ENCODE measurements at regions not wholly inside any gene's neighbourhood (a gene's known extent, or its start where the extent isn't known, plus 50 kb on each side); places are given as distances from the start of the nearest gene placed in this dataset.

DNA sequence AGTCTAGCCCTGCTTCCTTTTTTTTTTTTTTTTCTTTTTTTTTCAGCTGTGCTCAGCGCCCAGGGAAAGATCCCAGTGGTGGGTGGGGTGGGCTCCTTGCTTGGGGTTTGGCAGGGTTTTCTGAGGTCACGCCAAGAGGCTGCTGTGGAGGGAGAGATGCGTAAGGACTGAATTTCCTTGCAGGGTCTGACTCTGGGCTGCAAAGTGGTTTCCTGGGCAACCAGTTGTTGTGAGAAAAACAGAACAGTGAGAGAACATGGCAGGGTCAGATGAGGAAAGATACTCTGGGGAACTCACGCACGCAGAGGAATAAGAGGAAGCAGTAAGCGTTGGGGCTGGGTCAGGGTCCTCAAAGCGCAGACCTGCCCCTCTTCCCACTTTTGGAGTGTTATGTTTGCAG lies 119.5 kb downstream of the IRF8 start:
- no peak for DNase-seq (ENCODE audit: low spot score)

DNA sequence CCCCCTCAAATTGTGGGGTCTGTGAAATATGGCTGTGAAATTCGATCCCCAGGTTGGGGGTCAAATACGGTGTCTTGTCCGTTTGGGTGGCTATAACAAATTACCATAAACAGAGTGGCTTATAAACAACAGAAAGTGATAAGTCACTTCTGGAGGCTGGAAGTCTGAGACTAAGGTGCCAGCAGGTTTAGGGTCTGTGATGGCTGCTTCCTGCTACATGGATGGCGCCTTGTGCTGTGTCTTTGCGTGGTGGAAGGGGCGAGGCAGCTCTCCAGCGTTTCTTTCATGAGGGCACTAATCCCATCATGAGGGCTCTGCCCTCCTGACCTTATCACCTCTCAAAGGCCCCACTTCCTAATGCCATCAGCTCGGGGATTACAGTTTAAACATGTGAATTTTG lies 120.0 kb downstream of the IRF8 start:
- no peak for DNase-seq (ENCODE audit: low spot score)

DNA sequence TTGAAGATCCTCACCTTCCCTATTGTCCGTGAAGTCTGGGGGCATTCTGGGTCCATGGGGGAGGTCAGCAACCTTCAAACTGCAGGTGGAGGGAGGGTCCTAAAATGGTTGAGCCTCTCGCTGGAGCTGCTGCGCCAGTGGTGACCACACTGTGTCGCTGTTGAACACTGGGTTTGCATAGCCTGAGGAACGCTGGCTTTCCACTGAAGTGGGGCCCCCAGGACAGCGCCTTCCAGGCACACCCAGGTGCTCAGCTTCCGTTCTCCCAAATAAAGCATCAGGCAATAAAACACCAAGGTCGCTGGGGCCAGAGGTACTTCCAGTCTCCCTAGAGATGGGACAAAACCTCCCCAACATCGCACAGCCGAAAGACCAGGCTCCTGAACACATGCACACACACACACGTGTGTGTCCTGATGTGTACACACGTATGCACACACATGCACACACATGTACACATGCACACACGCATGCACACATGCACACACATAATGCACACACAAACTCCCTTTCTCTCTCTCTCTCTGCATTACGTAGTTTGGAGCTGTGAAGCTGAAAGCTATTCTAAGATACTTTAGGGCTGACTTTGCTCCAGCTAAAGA lies 120.6 kb downstream of the IRF8 start:
- no peak for DNase-seq (ENCODE audit: low spot score)

DNA sequence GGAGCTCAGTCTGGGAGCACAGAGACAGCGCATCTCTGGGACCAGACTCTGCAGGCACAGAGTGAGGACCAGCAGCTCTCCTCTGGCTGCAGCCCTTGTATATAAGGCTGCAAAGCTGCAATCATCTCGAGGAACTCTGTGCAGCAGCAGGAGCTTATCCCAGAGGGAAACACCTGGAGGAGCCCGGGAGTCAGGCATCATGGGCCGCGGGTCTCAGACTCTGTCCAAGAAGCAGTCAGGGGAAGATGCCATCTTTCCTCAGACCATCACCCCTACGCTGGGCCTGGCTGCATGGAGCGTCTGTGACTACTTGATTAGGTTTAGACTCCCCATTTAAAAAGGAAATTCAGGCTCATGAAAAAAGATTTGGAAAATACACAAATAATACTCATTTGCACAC lies 122.0 kb downstream of the IRF8 start:
- no peak for DNase-seq (ENCODE audit: low spot score)

DNA sequence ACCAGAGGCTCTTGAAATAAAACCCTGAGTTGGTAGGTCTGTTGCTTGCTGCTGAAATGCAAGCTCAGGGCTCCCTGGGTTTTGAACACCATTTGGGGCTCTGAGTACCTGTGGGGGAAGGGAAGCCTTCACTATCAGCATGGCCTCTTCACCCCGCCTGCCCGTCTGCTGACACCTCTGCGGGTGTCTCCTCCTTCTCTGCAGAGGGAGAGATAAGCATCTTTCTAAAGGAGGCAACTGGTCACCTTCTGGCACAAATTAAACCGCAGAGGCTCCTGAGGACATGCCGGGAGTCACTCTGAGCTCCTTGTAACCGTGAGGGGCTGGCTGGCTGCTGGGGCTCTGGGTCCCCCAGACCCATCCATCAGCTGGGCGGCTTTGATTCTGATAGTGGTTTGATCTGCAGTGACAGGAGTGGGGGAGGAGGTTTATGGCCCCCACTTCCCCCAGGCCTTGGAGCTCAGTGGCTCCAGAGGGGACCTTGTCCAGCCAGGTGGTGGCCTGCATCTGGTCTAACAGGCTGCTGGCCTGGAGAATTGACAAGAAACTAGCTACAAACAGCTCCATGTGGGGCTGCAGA lies 123.5 kb downstream of the IRF8 start:
- DNase-seq (ENCODE audit: low spot score) = no peak

DNA sequence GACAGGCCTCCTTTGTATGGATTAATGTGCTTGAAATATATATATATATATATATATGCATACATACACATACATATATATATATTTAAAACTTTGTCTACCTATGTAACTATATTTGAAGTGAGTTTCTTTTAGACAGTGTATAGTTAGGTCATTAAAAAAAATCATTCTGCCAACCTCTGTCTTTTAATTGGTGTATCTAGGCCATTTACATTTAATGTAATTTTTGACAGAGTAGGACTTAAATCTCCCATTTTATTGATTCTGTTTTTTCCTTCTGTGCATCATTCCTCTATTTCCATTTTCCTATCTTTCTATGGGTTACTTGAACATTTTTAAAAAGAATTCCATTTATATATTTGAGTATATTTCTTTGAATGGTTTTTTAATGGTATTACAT lies 125.2 kb downstream of the IRF8 start:
- no peak for DNase-seq (ENCODE audit: low spot score)

DNA sequence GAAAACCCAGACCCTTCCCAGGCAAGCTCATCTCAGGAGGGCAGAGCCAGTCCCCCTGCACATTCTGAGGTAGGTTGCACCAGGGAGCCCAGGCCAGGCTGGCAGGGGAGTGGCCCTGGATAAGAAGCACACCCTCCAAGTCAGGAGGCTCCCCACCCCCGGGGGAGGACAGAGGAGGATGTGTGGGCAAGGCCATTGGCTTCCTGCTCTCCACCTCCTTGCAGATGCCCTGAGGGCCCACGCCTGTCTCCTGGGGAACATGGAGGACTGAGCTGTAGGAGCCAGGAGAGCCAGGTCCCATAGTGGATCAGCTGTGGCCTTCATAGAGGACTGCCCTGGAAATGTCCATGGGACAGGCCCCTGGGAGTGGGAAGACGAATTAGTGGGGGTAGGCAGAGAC lies 126.7 kb downstream of the IRF8 start:
- DNase-seq (ENCODE audit: low spot score) = no peak

DNA sequence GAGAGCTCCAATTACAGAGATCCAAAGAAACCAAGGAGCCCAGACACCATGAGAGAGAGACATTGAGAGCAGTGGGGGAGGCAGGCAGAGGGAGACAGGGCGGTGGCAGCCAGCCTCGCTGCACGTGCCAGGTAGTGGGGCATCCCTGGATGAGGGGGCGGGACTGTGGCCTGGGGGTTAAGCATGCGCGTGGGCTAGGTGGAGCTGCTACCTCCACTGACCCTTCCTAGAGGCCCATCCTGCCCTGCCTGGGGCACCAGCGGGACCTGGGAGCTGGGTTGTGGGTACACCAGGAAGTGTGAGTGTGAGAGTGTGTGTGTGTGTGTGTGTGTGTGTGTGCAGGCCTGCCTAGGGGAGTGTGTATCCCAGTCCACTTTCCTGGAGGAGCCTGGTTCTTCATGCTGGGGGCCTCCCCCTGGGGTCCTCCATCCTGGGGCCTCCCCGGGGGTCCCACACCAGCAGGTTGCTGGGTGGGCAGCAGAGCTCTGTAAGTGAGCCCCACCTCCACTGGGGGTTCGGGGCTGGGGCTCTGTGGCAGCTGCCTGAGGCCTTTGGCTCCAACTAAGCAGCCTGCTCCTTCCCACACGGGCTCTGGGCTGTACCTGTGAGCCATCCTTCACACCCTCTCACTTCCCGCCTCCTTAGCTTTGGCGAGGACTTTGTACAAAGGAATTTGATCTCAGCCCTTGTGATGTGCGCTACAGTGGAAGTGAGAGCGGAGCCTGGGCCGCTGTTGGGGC lies 127.4 kb downstream of the IRF8 start:
- DNase-seq (ENCODE audit: low spot score) = no peak

DNA sequence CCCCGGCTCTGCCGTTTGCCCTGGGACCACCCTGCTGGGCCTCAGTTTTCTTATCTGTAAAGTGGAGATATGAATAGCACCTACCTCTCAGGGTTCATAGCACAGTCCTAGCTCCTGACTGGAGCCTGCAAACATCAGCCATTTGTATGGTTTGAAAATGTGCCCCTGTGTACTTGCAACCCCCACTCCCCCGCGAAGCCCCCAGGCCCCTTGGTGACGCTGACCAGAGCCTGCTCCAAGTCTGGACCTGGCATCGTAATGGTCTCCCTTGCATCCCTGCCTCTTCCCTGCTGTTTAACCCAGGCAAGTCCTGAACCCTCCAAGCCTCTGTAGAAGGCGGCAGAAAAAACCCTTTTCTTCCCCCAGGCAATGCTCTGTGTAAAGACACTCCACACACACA lies 128.0 kb downstream of the IRF8 start:
- no peak for DNase-seq (ENCODE audit: low spot score)

DNA sequence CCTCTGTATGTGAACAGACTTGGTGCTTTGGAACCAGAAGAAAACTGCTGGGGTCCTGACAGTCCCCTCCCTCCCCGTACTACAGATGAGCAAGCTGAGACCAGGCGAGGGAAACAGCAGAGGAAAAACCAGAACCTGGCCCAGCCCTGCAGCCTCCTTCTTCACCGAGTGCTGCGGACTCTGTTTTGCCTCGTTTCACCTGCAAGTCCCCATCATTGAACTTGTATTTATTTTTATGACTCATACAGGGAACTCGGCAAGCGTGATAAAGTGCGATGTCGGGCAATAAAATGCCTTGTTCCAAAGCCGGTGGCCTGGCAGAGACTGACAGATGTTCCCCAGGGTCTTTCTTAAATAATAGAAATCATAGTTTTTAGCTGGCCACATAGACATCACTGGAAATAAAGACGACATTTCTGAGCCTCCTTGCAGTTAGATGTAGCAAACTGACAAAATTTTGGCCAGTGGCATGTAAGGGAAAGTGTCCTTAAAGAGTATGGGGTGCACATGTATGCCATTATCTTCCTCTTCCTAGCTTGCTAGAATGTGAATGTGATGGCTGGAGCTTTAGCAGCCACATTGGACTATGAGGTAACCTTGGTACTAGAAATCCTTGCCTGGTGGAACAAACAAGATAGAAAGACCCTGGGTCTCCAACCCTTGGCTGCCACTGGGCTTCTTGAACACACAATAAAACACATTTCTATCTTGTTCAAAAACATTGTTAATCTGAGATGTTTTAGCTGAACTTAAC lies 128.6 kb downstream of the IRF8 start:
- no peak for DNase-seq (ENCODE audit: low spot score)

DNA sequence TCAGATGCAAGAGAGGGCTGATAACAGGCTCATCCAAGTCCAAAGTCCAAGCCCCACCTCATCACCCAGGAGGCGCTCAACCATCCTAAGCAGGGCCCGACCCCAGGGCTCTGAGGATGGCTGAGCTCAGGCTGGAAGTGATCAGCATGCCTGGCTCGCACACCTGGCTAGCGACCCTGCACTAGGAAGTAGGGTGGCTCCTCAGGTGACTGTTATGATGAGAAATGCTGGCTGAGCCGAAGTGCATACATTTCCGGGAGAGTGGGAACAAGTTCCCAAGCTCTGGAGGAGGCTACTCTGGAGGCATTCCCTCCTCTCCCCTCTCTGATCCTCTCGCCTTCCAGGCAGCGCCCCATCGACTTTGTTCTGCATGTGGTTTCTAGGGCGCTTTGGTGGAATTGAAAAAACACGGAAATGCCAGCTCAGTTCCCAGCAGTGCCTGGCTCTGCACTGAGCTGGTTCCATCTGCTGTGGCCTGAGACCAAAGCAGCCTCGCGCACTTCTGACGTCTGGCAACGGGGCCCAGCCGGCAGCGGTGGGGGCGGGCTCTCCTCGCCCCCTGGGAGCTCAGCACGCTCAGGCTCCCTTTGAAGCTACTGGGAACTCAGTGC lies 130.3 kb downstream of the IRF8 start:
- no peak for DNase-seq (ENCODE audit: low spot score)

DNA sequence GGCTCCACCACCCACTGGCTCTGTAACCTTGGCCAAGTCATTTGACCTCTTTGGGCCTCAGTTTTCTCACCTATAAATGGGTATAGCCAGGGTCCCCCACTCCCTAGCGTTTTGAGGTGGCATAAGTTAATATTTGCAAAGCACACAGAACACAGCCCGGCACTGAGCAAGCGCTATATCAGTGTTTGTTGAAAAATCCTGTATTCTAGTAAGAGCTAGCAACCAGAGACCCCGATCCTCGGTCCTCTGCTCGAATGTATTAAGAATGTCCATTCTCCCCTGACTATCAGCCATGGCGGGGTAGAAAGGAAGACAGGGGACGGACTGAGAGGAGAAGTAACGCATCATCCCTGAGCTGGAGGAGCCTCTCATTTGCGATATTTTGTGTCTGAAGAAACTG lies 131.2 kb downstream of the IRF8 start:
- no peak for DNase-seq (ENCODE audit: low spot score)

DNA sequence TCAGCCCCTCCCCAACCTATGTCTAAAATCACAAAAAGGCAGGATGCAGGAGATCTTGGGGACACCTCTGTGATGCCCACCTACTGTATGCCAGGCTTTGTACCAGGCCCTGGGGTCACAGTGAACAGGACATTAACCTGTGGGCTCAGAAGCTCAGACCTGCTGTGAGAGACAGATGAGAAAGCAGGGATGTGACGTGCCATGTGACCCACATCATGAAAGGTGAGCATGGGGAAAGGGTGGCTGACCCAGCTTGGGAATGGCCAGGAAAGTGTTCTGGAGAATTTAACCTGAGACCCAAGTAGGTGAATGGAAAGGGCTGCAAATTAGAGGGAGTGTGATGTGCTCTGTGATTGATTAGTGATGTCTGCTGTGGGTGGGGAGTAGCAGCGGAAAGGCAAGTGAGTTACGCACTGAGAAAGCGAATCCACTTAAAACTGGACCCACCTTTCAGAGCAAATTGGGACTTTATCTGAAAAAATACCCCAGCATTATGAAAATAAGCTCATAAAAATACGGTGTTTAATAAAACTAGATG lies 132.2 kb downstream of the IRF8 start:
- no peak for DNase-seq (ENCODE audit: low spot score)

DNA sequence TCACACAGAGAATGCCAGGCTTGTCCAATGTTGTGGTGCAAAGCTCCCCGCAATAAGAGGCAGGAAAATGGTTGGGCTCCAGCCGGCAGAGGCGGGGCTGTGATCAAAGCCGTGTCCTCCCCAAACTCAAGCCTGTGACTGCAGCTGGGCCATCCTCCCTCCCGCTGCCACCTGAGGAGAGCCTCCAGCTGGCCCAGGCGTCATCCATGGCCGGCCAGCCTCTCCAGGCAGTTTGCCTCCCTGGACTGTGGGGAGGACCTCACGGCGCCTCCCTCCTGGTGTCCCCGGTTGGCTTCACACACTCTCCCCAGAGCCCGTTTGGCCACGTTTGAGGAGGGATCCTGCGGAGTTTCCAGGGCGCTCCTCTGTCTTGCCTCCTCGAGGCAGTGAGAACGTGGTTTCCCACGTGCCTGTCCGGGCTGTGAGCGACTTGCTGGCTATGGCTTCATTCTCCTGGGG lies 134.1 kb downstream of the IRF8 start:
- DNase-seq (ENCODE audit: low spot score) = no peak

DNA sequence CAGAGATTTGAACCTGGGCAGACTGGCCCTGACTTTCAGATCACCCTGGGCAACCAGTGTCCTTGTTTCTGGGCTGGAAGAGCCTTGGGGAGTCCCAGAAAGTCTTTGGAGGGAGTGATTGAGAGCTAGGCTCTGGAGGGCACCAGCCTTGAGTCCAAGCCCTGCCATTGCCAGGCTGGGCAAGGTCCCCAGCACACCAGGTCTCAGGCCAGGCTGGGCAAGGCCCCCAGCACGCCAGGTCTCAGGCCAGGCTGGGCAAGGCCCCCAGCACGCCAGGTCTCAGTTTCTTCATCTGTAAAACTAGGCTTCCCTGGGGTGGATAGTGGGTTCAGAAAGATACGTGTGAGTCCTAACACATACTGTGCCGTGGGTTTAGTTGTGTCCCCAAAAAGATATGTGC lies 135.0 kb downstream of the IRF8 start:
- no peak for DNase-seq (ENCODE audit: low spot score)

DNA sequence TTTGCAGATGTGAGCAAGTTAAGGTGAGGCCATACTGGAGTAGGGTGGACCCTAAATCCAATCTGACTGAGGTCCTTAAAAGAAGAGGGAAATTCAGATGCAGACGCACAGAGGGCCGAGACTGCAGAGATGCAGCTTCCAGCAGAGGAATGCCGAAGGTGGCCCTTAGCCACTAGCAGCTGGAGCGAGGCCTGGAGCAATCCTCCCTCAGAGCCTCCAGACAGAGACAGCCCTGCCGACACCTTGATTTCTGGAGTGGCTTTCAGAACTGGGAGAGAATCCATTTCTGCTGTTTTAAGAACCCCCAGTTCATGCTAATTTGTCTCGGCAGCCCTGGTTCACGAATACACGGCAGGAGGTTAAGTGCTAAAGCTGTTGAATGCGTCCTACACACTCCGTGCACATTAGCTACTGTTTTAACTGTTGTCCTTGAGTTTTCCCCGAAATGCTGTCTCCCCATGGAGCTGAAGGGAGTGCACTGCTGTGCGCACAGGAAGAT lies 135.5 kb downstream of the IRF8 start:
- no peak for DNase-seq (ENCODE audit: low spot score)

DNA sequence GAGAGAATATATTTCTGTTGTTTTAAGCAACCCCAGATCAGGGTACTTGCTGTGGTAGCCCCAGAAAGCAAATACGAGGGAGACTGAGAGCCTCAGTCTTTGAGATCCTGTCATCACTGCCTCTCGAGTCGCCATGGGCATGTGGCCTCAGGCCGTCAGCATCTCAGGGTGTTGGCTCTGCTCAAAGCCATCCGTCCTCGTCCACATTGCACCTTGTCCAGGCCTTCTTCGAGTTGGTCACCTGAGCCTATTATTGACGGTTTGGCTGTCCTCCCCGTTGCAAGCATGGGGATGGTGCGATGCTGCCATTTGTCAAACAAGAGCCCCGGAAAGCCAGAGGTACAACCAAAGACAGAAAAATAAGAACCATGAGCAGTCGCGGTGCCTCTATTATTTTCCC lies 136.9 kb downstream of the IRF8 start:
- DNase-seq (ENCODE audit: low spot score) = no peak

DNA sequence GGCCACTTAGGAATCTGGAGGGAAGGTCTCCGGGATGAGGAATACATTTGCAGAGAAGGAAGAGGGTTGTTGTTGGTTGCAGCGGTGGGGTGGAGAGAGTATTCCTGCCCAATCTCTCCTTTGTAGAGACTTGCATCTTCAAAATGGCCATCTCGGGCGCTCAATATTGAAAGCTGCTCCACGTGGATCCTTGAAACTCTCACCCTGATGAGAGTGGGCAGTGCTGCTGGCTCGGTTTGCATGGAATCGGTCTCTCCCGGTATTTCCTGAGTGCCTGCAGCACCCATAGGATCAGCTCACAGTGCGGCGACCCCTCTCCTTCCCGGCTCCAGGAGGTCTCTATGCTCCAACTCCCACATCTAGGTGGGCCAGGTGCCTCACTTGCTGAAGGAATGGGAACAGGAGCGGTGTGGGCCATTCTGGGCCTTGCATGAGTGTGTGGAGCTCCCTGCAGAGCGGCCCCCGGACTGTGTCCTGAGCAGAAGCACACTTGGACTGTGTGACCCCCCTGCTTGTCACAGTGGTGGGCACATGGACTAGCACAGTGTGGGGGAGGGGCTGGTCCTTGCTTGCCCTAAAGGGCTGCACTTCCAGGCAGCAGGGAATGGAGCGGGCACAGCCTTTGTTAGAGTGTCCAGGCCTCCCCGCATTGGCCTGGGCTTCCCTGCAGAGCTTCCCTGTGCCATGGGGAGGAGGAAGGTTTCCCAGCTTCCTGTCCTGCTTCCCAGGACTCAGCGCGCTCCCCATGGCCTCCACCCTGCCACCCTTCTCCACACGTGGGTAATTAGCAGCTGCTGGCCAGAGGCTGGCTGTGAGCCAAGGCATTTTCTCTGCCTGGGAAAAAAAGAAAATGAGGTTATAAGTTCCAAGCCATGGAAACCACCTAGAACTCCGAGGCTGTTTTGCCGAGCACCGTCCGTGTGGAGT lies 139.3 kb downstream of the IRF8 start:
- DNase-seq (ENCODE audit: low spot score) = no peak

DNA sequence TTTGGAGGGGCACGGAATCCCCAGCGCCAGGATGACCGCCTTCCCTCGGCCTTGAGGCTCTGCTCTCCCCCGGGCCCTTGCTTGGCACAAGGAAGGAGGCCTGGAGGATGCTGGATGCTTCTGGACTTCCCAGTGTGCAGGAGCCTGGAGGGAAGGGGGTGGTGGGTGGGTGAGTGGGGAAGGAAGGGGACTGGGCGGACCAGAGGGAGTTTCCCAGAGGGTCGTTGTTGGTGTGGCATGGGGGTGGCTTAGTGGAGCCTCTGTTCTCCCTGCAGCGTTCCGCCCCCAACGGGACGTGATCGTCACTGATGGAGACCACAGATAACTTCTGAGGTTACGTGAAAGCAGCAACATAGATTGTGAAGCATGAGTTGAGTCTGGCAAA lies 140.0 kb downstream of the IRF8 start:
- no peak for DNase-seq (ENCODE audit: low spot score)

DNA sequence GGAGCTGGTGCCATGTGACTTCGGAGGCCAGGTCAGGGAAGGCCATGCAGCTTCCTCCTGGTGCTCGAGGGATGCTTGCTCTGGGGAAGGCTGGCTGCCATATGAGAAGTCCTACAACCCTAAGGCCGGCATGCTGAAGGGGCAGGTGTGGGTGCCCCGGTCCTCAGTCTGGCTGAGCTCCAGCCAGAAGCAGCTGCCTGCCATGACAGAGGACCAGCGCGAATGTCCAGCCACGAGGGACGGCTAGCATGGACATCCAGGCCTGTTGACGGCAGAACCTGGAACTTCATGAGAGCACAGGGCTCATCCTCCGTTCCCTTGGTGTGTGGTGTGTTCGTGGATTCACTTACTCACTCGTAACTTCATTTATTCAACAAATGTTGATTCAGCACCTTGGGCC lies 140.6 kb downstream of the IRF8 start:
- no peak for DNase-seq (ENCODE audit: low spot score)

DNA sequence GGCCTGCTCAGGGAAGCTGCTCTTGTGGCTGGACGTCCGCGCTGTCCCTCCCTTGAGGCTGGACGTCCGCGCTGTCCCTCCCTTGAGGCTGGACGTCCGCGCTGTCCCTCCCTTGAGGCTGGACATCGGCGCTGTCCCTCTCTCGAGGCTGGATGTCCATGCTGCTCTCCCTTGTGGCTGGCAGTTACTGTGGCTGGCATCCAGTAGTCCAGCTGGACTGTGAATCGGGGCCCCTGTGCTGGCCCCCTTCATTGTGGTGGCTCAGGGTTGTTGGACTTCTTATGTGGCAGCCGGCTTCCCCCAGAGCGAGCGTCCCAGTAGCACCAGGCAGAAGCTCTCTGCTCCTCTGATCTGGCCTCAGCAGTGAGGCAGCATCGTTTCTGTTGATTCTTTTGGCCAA lies 141.5 kb downstream of the IRF8 start:
- no peak for DNase-seq (ENCODE audit: low spot score)

Data from CD4-positive, alpha-beta T cell treated with Interleukin-2 at 100 ng/mL for 4 hours (primary cell).